KMS-11 (cell line): ENCODE measurements at regions not wholly inside any gene's neighbourhood (a gene's known extent, or its start where the extent isn't known, plus 50 kb on each side); places are given as distances from the start of the nearest gene placed in this dataset.
"Not testable (repeated sequence)": the region's sequence is repeated elsewhere in the genome, so short reads cannot be mapped to it uniquely, and the experiment has no call there.

Source experiments
- H2AFZ ChIP-seq: fragments of 200-600 bp; sonication (generic); 2 replicates; pipeline ENCODE4 v1.6.1; 2016; ENCODE audit warnings: antibody characterized with exemption, mixed run types, low read depth
- H3K27ac ChIP-seq: fragments of 200-600 bp; sonication (generic); 2 replicates; pipeline ENCODE4 v1.6.1; 2016; ENCODE audit warnings: mild to moderate bottlenecking, mixed run types
- H3K27me3 ChIP-seq: fragments of 200-600 bp; sonication (generic); 2 replicates; pipeline ENCODE4 v1.6.1; 2017; ENCODE audit warnings: mild to moderate bottlenecking, low read depth, mixed run types, moderate library complexity; ENCODE audit not compliant: insufficient read depth
- H3K36me3 ChIP-seq: fragments of 200-600 bp; sonication (generic); 2 replicates; pipeline ENCODE4 v1.6.1; 2017; ENCODE audit warnings: mild to moderate bottlenecking, mixed run types; ENCODE audit not compliant: insufficient read depth
- H3K4me1 ChIP-seq: fragments of 200-600 bp; sonication (generic); 2 replicates; pipeline ENCODE4 v1.6.1; 2016; ENCODE audit warnings: mild to moderate bottlenecking, low read depth, mixed run types; ENCODE audit not compliant: poor library complexity, severe bottlenecking
- H3K4me2 ChIP-seq: fragments of 200-600 bp; sonication (generic); 2 replicates; pipeline ENCODE4 v1.7.0; 2016; ENCODE audit warnings: mild to moderate bottlenecking, mixed run types
- H3K4me3 ChIP-seq: fragments of 200-600 bp; sonication (generic); IDR thresholded peaks from 2 replicates; pipeline ENCODE4 v1.6.1; 2017; ENCODE audit warnings: low read depth, low read length, mixed read lengths; ENCODE audit not compliant: insufficient read depth
- H3K79me2 ChIP-seq: fragments of 200-600 bp; sonication (generic); 2 replicates; pipeline ENCODE4 v1.6.1; 2016; ENCODE audit warnings: low read depth, mixed run types; ENCODE audit not compliant: insufficient read depth
- H3K9ac ChIP-seq: fragments of 200-600 bp; sonication (generic); 2 replicates; pipeline ENCODE4 v1.6.1; 2016; ENCODE audit warnings: mild to moderate bottlenecking, mixed run types
- H4K20me1 ChIP-seq: fragments of 200-600 bp; sonication (generic); 2 replicates; pipeline ENCODE4 v1.6.1; 2016; ENCODE audit warnings: mild to moderate bottlenecking, mixed run types; ENCODE audit not compliant: insufficient read depth
- CTCF ChIP-seq: fragments of 200-600 bp; sonication (generic); conservative IDR thresholded peaks from 2 replicates; pipeline ENCODE4 v1.6.1; 2017; ENCODE audit warnings: low read depth, mild to moderate bottlenecking, antibody characterized with exemption, low read length, moderate library complexity, mixed read lengths

GRCh38 chr12:20105943-20106342, 262.4 kb upstream of the PDE3A start:
- H3K36me3 ChIP-seq = no peaks in the 10 kb centered on the region
- H3K27me3 ChIP-seq = no peaks in the 10 kb centered on the region
- H4K20me1 ChIP-seq = no peaks in the 10 kb centered on the region
- H3K9ac ChIP-seq = no peak overlapping the region
- H2AFZ ChIP-seq = no peak overlapping the region
- no peak overlapping the region for H3K27ac ChIP-seq
- no peaks in the 10 kb centered on the region for H3K4me1 ChIP-seq
- no peak overlapping the region for H3K4me2 ChIP-seq
- no peaks in the 10 kb centered on the region for H3K79me2 ChIP-seq
- TF ChIP-seq CTCF = no peak
- H3K4me3 ChIP-seq = no peak overlapping the region

DNA sequence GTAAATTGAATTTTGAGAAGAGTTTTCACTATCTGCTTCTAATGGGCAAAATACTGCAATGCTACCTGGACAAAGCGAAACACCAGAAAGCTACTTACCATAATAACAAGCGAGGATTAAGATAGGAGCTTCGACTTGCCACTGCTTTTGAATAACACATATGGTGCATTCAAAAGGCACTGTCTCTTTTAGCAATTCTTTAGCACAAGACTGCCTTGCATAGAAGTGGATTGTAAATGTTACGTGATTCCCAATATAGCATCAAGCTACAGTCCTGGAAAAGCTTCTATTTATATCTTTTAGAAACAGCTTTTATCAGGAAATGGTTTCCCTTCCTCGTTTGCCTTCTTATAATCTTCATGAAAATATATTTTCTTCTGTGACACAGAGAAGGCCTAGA, 258.7 kb upstream of the PDE3A start:
- Histone ChIP-seq H3K4me3 (no peak overlapping the region), H3K27ac (no peak overlapping the region)

GRCh38 chr12:20115371-20115770, 253.0 kb upstream of the PDE3A start:
- not testable (repeated sequence) for H3K27ac ChIP-seq, H3K27me3 ChIP-seq, H4K20me1 ChIP-seq, H3K4me3 ChIP-seq, H3K79me2 ChIP-seq, H3K36me3 ChIP-seq, H3K4me1 ChIP-seq, H3K9ac ChIP-seq, H2AFZ ChIP-seq, H3K4me2 ChIP-seq

More for the DNA sequence above, 258.7 kb upstream of the PDE3A start:
- no peaks in the 10 kb centered on the region for H3K27me3 ChIP-seq
- no peak for TF ChIP-seq CTCF
- no peak overlapping the region for H3K9ac ChIP-seq
- no peak overlapping the region for H3K4me2 ChIP-seq
- no peaks in the 10 kb centered on the region for H3K36me3 ChIP-seq
- no peaks in the 10 kb centered on the region for H4K20me1 ChIP-seq
- H3K79me2 ChIP-seq = no peaks in the 10 kb centered on the region
- no peak overlapping the region for H2AFZ ChIP-seq
- no peaks in the 10 kb centered on the region for H3K4me1 ChIP-seq

- no peaks in the 10 kb centered on the region for H3K79me2 ChIP-seq
- no peak overlapping the region for H3K27ac ChIP-seq
- TF ChIP-seq CTCF = no peak
- H3K27me3 ChIP-seq = no peaks in the 10 kb centered on the region
- H4K20me1 ChIP-seq = no peaks in the 10 kb centered on the region
- H3K4me3 ChIP-seq = no peak overlapping the region
- H2AFZ ChIP-seq = no peak overlapping the region
- H3K36me3 ChIP-seq = no peaks in the 10 kb centered on the region
- no peaks in the 10 kb centered on the region for H3K4me1 ChIP-seq
- H3K9ac ChIP-seq = no peak overlapping the region
- H3K4me2 ChIP-seq = no peak overlapping the region
Measured at GRCh38 chr12:20119596-20120402, 248.5 kb upstream of the PDE3A start.

- H3K4me2 ChIP-seq = no peak overlapping the region
- H3K27ac ChIP-seq = no peak overlapping the region
- H3K79me2 ChIP-seq = no peaks in the 10 kb centered on the region
- H3K9ac ChIP-seq = no peak overlapping the region
- H3K36me3 ChIP-seq = no peaks in the 10 kb centered on the region
- no peak for TF ChIP-seq CTCF
- H3K4me3 ChIP-seq = no peak overlapping the region
- no peaks in the 10 kb centered on the region for H3K4me1 ChIP-seq
- no peaks in the 10 kb centered on the region for H4K20me1 ChIP-seq
- H2AFZ ChIP-seq = no peak overlapping the region
- no peaks in the 10 kb centered on the region for H3K27me3 ChIP-seq
Measured at GRCh38 chr12:20120403-20120725, 248.0 kb upstream of the PDE3A start.
